HG03520 (cell line): ENCODE measurements at regions not wholly inside any gene's neighbourhood (a gene's known extent, or its start where the extent isn't known, plus 50 kb on each side); places are given as distances from the start of the nearest gene placed in this dataset.

Experiments used
- ATAC-seq: cut with Tn5 transposase; IDR thresholded peaks from one replicate; pipeline ENCODE4 v1.9.1; 2021; ENCODE audit warnings: mild to moderate bottlenecking, moderate library complexity; ENCODE audit not compliant: unreplicated experiment

DNA sequence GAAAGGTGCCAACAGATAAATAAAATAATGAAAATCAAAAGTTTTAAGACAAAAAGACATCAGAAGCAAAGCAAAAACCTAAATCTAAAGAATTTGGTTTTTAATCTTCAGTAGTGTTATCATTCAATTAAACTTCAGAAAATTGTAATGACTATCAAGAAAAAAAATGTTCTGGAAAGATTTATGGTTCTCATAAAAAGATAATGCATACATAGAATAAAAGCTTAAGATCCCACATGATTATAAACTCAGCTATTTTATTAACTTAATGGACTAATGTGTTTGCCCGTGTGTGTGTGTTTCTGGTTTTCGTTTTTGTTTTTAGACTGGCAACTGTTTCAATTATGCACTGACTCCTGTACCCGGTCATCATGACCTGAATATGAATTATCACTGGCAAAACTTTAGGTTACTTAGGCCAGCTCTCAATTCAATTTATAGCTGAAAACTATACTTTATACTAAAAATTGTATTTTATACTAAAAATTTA is 217.5 kb upstream of the DKK2 start:
- no peak for ATAC-seq

- no peak for ATAC-seq
These were observed 217.0 kb upstream of the DKK2 start for GRCh38 chr4:107253090-107253489.

GRCh38 chr4:107252571-107252970 is 216.5 kb upstream of the DKK2 start:
- no peak for ATAC-seq

GRCh38 chr4:107248571-107248970 is 212.5 kb upstream of the DKK2 start:
- no peak for ATAC-seq

DNA sequence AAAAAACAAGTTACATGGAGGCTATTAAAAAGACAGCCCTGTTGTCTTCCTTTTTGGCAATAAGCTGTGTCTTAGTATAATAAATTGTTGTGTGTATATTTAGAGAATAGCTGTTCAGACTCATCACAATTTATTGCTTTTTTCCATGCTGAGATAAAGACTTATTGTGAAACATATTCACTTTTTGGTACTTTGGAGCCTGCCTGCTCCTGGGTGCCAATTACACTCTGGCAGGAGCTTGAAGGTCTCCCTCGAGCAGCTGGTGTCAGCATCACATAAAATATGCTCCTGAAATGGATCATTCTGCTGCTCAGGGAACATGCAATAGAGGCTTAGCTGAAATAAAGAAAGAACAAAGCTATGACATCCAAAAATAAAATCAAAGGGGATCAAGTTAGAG is 211.6 kb upstream of the DKK2 start:
- ATAC-seq: no peak

DNA sequence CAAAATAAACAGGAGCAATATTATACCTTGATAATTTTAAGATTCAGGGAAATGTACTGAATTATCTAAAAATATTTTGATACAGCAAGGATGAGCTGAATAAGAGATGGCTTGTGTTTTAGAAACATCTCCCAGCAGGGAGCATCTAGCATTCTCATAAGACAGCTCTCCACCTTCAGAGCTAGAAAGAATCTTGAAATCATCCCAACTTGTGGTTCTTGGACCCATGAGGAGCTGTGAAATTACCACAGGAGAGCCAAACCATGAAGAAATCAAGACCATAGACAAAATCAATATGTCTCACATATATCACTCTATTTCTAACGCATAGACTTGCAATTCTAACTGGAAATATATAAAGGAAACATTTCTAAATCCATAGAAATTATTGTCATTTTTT is 210.6 kb upstream of the DKK2 start:
- ATAC-seq: no peak

DNA sequence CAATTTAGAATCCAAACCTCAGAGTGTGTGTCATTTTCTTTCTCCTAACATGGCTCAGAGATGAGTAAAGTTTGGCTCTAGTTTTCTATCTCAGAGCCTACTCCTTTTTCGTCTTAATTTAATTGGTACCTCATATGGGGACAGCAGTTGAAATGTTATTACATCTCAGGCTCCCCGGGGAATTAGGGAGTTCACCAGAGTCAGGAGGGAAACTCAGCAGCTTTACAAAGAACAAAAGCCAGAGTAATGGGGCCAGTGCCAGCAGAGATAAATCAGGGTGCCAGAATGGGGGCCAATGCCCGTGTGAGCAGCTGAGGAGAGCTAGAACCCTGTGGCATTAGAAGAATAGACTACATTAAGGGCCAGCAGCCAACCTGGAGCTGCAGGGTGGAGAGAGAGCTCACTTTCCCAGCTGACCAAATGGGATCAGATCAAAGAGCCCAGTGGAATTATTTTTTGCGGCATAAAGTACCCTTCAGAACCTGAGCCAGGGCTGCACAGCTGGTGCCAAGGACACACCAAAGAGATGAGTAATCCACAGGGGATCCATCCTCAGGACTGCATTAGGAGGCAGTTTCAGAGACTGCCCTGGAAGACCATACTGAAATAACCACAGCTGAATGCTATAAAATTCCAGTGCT is 207.1 kb upstream of the DKK2 start:
- ATAC-seq: no peak

DNA sequence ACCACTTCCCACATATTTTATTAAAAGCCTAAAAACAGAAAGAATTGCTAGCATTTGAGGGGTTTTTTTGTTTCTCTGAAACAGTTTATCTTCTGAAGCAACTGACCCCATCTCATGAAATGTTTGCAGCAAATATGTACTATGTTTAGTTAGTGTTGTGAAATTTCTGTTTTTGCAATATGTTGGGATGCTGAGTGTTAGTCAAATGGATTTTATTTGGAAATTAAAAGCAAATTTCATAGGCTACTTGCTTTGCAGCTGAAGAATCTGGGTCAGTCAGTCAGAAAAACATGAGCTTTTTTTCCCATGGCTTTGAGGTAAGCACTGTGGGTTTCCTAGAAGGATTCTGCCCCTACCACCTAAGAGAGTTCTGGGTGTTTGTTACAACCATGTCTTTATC is 184.9 kb upstream of the DKK2 start:
- ATAC-seq: no peak

GRCh38 chr4:107219681-107220080 is 183.6 kb upstream of the DKK2 start:
- ATAC-seq: no peak

DNA sequence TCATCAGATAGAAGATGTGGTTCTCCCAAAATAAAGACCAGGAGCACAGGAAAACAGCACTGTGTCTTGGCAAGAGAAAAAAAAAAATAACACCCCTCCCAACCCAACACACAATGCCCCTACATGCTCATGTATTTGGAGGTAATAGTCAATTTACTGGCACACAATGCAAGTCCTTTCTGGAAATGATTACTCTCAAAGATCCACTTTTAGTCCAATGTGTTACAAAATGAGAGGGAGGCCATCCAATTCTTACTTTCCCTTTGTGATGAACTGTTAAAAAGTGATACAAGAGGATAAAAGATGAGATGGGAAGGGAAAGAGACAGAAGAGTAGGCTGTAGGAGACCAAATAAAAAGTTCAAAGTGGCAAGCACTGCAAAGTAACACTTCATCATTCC is 180.3 kb upstream of the DKK2 start:
- no peak for ATAC-seq

GRCh38 chr4:107215222-107215621 is 179.1 kb upstream of the DKK2 start:
- ATAC-seq: no peak

DNA sequence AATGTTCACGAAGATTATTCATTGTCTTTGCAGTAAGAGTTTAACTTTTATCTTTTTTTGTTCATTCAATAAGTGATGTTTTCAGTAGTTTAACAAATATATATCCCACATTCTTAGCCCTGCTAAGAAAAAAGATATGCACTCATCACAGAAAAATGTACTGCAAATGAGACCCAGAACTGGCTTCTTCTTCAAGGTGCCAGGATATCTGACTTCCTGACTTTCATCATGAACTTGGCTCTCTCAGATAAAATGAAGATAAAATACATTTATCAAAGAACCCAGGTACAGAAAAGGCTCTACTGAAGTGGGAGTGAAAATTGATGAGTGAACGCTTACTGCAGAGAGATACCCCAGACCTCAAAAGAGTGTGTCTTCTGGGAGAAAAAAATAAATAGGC is 177.8 kb upstream of the DKK2 start:
- no peak for ATAC-seq

DNA sequence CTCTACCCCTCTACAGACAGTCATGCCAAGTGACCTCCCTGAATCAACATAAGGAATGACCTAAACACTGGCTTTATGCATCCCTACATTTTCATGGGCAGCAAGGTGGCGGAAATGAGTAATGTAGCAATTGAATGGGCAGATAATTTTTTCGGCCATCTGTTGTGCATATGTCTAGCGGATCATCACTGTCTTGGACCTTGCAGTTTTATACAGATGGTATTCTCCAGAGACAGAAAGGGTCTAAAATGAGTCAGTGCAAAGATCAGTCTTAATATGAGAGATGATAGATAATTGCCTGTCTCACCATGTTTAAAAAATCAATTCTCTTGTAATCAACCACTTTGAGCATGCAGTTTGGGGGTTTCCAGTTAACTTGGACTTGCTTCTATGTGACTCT is 177.3 kb upstream of the DKK2 start:
- no peak for ATAC-seq

- no peak for ATAC-seq
These were observed 176.5 kb upstream of the DKK2 start for GRCh38 chr4:107212565-107212964.

DNA sequence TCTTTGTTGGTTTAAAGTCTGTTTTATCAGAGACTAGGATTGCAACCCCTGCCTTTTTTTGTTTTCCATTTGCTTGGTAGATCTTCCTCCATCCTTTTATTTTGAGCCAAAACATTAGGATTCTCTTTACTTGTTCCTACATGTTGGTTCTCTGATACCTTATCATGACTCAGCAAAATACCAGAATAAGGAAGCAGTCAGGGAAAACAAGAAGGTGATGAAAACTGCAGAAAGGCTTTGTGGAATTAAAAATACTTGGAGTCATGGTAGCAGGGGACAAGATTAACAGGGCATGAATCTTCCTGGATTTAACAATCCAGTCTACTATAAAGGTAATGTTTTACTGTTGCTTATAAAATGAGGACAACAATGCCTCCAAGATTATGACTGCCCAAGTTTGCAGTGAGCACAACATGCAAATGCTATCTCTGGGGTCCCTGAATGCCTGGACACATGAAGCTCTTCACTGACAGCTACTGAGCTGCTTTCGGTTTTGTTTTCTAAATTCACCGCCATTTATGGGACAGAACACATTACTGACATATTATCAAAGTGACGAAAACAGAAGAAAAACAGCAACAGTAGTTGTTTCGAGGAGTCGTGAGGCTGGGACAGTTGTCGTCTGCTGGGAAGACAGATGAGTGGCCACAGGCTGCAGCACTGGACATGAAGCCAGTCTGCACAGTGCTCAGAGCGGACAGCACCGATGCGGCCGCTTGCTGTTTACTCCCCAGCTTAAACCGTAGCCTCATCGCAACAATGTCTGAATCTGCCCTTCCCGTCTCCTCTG is 174.5 kb upstream of the DKK2 start:
- no peak for ATAC-seq

- ATAC-seq: no peak
These were observed 167.6 kb upstream of the DKK2 start for GRCh38 chr4:107203733-107204132.

DNA sequence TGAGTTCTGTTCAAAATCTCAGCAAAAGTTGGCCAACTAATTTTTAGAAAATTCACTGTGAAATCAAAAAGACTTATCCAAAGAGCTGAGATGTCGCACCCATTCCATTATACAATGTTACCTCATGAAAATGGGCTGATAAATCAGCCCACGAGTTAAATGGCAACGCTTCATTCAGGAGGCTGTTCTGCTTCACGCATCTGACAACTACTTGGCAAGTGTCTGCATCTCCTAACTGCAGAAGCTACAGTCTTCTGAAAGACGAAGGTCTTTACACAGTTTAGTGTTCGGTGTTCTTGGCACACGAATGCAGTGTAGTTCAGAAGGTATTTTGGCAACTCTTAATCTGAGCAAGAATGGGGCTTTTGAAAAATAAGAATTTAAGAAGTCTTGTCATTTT is 166.6 kb upstream of the DKK2 start:
- no peak for ATAC-seq

DNA sequence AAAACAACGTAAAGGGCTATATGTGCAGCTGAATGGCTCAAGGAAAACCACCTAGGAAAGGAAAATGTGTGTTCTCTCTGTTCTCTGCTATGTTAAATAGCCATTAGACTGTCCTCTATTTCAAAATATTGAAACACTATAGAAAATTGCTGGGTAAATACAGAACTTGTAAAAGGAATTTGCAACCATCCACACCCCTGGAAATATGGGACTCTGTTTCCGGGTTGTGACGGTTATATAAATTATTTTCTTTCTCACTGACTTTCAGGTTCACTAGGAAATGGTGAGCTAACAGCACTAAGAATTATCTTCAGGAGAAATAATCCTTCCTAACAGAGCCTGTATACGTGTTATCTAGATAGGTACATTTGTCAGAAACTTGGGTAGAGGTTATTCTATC is 161.0 kb upstream of the DKK2 start:
- ATAC-seq: no peak

GRCh38 chr4:107196312-107196711 is 160.2 kb upstream of the DKK2 start:
- ATAC-seq: no peak

GRCh38 chr4:107194005-107194404 is 157.9 kb upstream of the DKK2 start:
- no peak for ATAC-seq

GRCh38 chr4:107192601-107193000 is 156.5 kb upstream of the DKK2 start:
- ATAC-seq: no peak

- no peak for ATAC-seq
These were observed 151.0 kb upstream of the DKK2 start for GRCh38 chr4:107187091-107187490.
